ENCODE measurements at regions not wholly inside any gene's neighbourhood (a gene's known extent, or its start where the extent isn't known, plus 50 kb on each side); places are given as distances from the start of the nearest gene placed in this dataset.

- DNase-seq (ENCODE audit: low read depth) = no peak
- TF ChIP-seq MYC (IDR thresholded peaks at IDR 0.05; ENCODE audit: low read depth, low read length) (no peak), POLR2A (IDR thresholded peaks at IDR 0.05; ENCODE audit: extremely low read depth, insufficient read length) (no peak), MAX (IDR thresholded peaks at IDR 0.05; ENCODE audit: low read depth, low read length) (no peak), CTCF (IDR thresholded peaks at IDR 0.05; ENCODE audit: low read depth, low read length) (no peak)
- no peak overlapping the region for H3K4me3 ChIP-seq (ENCODE audit: low read depth, low read length)
These were observed 90.3 kb upstream of the PLCXD3 start for GRCh38 chr5:41600731-41601130.

- no peak overlapping the region for H3K4me3 ChIP-seq (ENCODE audit: low read depth, low read length)
- DNase-seq (ENCODE audit: low read depth) = no peak
- TF ChIP-seq POLR2A (IDR thresholded peaks at IDR 0.05; ENCODE audit: extremely low read depth, insufficient read length) (no peak), CTCF (IDR thresholded peaks at IDR 0.05; ENCODE audit: low read depth, low read length) (no peak), MYC (IDR thresholded peaks at IDR 0.05; ENCODE audit: low read depth, low read length) (no peak), MAX (IDR thresholded peaks at IDR 0.05; ENCODE audit: low read depth, low read length) (no peak)
These were observed 87.6 kb upstream of the PLCXD3 start for GRCh38 chr5:41598011-41598410.

- TF ChIP-seq CTCF (IDR thresholded peaks at IDR 0.05; ENCODE audit: low read depth, low read length) = no peak
- TF ChIP-seq MAX (IDR thresholded peaks at IDR 0.05; ENCODE audit: low read depth, low read length) = no peak
- no peak for TF ChIP-seq MYC (IDR thresholded peaks at IDR 0.05; ENCODE audit: low read depth, low read length)
- no peak for TF ChIP-seq POLR2A (IDR thresholded peaks at IDR 0.05; ENCODE audit: extremely low read depth, insufficient read length)
- DNase-seq (ENCODE audit: low read depth) = no peak
- H3K4me3 ChIP-seq (ENCODE audit: low read depth, low read length) = no peak overlapping the region
These were observed 77.3 kb upstream of the PLCXD3 start for GRCh38 chr5:41587668-41588067.

GRCh38 chr5:41575110-41575779 is 64.8 kb upstream of the PLCXD3 start:
- TF ChIP-seq MAX (IDR thresholded peaks at IDR 0.05; ENCODE audit: low read depth, low read length) = no peak
- no peak for DNase-seq (ENCODE audit: low read depth)
- no peak overlapping the region for H3K4me3 ChIP-seq (ENCODE audit: low read depth, low read length)

GRCh38 chr5:41574391-41574790 is 64.0 kb upstream of the PLCXD3 start:
- TF ChIP-seq POLR2A (IDR thresholded peaks at IDR 0.05; ENCODE audit: extremely low read depth, insufficient read length) = no peak
- no peak for TF ChIP-seq CTCF (IDR thresholded peaks at IDR 0.05; ENCODE audit: low read depth, low read length)
- TF ChIP-seq MYC (IDR thresholded peaks at IDR 0.05; ENCODE audit: low read depth, low read length) = no peak
- TF ChIP-seq MAX (IDR thresholded peaks at IDR 0.05; ENCODE audit: low read depth, low read length) = no peak
- H3K4me3 ChIP-seq (ENCODE audit: low read depth, low read length) = no peak overlapping the region
- DNase-seq (ENCODE audit: low read depth) = no peak
